Endodermal cell (in vitro differentiated cells): ENCODE measurements at regions not wholly inside any gene's neighbourhood (a gene's known extent, or its start where the extent isn't known, plus 50 kb on each side); places are given as distances from the start of the nearest gene placed in this dataset.
A peak's percentile ranks its signal among the peaks of the same experiment; 100 is the strongest.

ENCODE experiments used
- DNase-seq: peaks from one replicate; pipeline ENCODE4 v3.0.0-alpha.2; 2017
- H3K27ac ChIP-seq: 2 replicates; pipeline ENCODE4 v1.5.1; 2013; ENCODE audit warnings: mild to moderate bottlenecking, low read depth, low read length, moderate library complexity
- H3K27me3 ChIP-seq: 2 replicates; pipeline ENCODE4 v1.6.1; 2013; ENCODE audit warnings: mild to moderate bottlenecking, low read length, moderate library complexity; ENCODE audit not compliant: insufficient read depth, control insufficient read depth, poor library complexity, severe bottlenecking
- H3K36me3 ChIP-seq: 2 replicates; pipeline ENCODE4 v1.7.0; 2013; ENCODE audit warnings: mild to moderate bottlenecking, low read length, moderate library complexity; ENCODE audit not compliant: control insufficient read depth, insufficient read depth
- H3K4me1 ChIP-seq: one replicate; pipeline ENCODE4 v1.7.0; 2013; ENCODE audit warnings: low read length; ENCODE audit not compliant: control insufficient read depth, insufficient read depth
- H3K4me3 ChIP-seq: 2 replicates; pipeline ENCODE4 v1.5.1; 2013; ENCODE audit warnings: mild to moderate bottlenecking, low read length, moderate library complexity
- H3K9ac ChIP-seq: 2 replicates; pipeline ENCODE4 v1.6.1; 2013; ENCODE audit warnings: mild to moderate bottlenecking, low read length, moderate library complexity; ENCODE audit not compliant: poor library complexity, severe bottlenecking; ENCODE audit errors: extremely low read depth
- H3K9me3 ChIP-seq: 2 replicates; pipeline ENCODE4 v1.6.1; 2013; ENCODE audit warnings: mild to moderate bottlenecking, low read length, moderate library complexity; ENCODE audit not compliant: control insufficient read depth
- H3K27ac Mint-ChIP-seq: 2 replicates; pipeline ENCODE4 v1.8.0; 2020; ENCODE audit warnings: mixed read lengths
- H3K27me3 Mint-ChIP-seq: 2 replicates; pipeline ENCODE4 v1.8.0; 2021; ENCODE audit warnings: mild to moderate bottlenecking, mixed read lengths; ENCODE audit not compliant: insufficient read depth
- H3K36me3 Mint-ChIP-seq: 2 replicates; pipeline ENCODE4 v1.8.0; 2020; ENCODE audit warnings: low read depth, mixed read lengths
- H3K4me1 Mint-ChIP-seq: 2 replicates; pipeline ENCODE4 v1.8.0; 2020; ENCODE audit warnings: mixed read lengths
- H3K4me3 Mint-ChIP-seq: 2 replicates; pipeline ENCODE4 v1.8.0; 2020; ENCODE audit warnings: mild to moderate bottlenecking, moderate library complexity, mixed read lengths
- H3K9me3 Mint-ChIP-seq: 2 replicates; pipeline ENCODE4 v1.8.0; 2020; ENCODE audit warnings: mild to moderate bottlenecking, mixed read lengths
- WGBS, 2 experiments: methylation state at CpG; one replicate each; pipeline versions ENCODE4 v1.1.5 to v1.1.7; 2013; ENCODE audit warnings: missing lambda C conversion rate in 2 of 2, mixed read lengths in 1 of 2; ENCODE audit not compliant: insufficient coverage in 1 of 2, insufficient read length in 1 of 2; 5-methylcytosine and 5-hydroxymethylcytosine counted together
- TF ChIP-seq, protein P1 (sequence below): fragments of 200-600 bp; sonication (generic); conservative IDR thresholded peaks from 2 replicates; pipeline ENCODE4 v1.5.0; 2021; ENCODE audit warnings: antibody characterized with exemption, mild to moderate bottlenecking

DNA sequence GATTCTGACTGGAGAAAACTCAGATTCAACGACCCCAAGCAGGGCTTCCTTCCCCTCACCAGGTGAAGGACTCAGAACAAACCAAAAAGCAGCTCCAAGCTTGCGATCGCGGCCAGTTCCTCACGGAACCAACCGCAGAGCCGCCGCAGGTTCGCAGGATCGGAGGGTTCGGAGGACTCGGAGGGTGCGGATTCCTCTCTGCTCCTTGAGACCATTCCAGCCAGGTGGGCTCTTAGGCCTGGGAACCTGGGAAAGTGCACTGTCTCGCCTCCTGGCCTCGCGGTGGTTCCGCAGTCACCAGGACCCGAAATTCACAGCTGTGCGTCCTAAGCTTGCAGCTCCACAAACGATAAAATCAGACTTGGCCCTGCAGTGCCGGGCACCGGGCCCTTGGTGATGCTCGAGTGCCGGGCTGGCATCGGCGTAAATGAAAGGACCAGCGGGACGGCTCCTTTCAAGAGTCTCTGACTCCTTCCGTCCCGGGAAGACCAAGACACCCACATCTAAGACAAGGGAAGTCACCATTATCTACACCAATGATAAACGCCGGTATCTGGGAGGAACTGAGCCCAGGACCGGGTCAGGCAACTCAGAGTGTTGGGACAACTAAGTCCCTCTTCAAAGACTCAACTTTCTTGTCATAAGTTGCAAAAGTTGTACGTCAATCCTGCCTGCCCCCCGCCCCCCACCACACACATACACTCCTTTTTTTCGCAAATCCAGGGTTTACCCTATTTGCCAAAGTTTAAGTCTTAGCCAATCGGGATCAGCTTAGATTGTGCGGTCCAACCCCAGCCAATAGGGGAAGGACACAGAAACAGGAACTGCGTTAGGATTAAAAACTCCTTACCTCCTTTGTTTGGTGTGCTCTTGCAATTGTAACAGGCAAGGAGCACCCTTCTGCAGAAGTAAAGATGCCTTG, 69.8 kb upstream of the PRSS16 start:
- peak overlapping the region; percentile 96 for H3K4me3 Mint-ChIP-seq
- peak overlapping the region; percentile 91 for H3K4me3 ChIP-seq
- DNase-seq: peak; percentile 94
- H3K36me3 Mint-ChIP-seq: no peaks in the 10 kb centered on the region
- peaks cover 5% of the 10 kb centered on the region for H3K4me1 Mint-ChIP-seq
- H3K27ac ChIP-seq: peak overlapping the region; percentile 46
- H3K9me3 Mint-ChIP-seq: no peaks in the 10 kb centered on the region
- peaks cover 14% of the 10 kb centered on the region for H3K27me3 Mint-ChIP-seq
- no peaks in the 10 kb centered on the region for H3K9me3 ChIP-seq
- no peaks in the 10 kb centered on the region for H3K27me3 ChIP-seq
- H3K4me1 ChIP-seq: no peaks in the 10 kb centered on the region
- peak overlapping the region; percentile 93 for H3K9ac ChIP-seq
- TF ChIP-seq, protein P1, sequence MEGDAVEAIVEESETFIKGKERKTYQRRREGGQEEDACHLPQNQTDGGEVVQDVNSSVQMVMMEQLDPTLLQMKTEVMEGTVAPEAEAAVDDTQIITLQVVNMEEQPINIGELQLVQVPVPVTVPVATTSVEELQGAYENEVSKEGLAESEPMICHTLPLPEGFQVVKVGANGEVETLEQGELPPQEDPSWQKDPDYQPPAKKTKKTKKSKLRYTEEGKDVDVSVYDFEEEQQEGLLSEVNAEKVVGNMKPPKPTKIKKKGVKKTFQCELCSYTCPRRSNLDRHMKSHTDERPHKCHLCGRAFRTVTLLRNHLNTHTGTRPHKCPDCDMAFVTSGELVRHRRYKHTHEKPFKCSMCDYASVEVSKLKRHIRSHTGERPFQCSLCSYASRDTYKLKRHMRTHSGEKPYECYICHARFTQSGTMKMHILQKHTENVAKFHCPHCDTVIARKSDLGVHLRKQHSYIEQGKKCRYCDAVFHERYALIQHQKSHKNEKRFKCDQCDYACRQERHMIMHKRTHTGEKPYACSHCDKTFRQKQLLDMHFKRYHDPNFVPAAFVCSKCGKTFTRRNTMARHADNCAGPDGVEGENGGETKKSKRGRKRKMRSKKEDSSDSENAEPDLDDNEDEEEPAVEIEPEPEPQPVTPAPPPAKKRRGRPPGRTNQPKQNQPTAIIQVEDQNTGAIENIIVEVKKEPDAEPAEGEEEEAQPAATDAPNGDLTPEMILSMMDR: peak; percentile 69
- WGBS, 2 experiments: 0% methylated on average over 11 to 39 of the region's 39 CpGs
- H3K27ac Mint-ChIP-seq: peak overlapping the region; percentile 99
- no peaks in the 10 kb centered on the region for H3K36me3 ChIP-seq

DNA sequence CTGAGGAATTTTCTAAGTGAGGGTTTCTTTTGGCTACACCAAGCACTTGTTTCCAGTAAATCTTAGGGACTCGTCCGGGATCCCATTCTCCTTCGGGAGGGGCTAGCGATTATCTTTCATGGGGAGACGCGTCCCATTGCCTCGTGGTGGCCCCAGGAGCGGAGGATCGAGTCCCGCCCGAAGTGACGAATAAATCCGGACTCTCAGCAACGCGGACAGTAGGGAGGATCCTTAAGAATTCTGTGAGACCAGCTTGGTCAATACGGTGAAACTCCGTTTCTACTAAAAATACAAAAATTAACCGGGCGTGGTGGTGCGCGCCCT, 69.1 kb upstream of the PRSS16 start:
- Mint-ChIP-seq H3K4me1 (peaks cover 5% of the 10 kb centered on the region), H3K36me3 (no peaks in the 10 kb centered on the region)

DNA sequence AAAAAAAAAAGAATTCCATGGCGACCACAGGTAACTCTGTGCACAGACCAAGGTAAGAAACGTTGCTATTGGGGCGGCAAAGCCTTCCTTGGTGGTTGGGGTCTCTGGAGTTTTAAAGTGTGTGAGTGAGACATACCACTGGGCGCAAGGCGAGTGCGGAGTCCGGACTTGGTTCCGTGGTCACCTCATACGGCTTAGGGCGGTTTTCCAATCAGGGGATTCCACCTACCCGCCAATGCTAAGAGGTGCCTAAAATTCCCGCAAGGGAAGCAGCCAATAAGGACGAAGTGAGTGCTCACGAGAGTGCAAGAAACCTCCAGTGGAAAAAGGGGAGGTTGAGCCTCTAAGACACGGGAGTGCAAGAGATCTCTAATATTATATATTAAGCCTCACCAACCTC, 68.6 kb upstream of the PRSS16 start:
- H3K4me3 ChIP-seq: peak overlapping the region; percentile 91
- H3K9ac ChIP-seq: peak overlapping the region; percentile 93
- Mint-ChIP-seq H3K27me3 (peaks cover 14% of the 10 kb centered on the region), H3K9me3 (no peaks in the 10 kb centered on the region), H3K4me3 (peak overlapping the region; percentile 96), H3K4me1 (peaks cover 5% of the 10 kb centered on the region), H3K27ac (peak overlapping the region; percentile 99), H3K36me3 (no peaks in the 10 kb centered on the region)
- DNase-seq: peak; percentile 73
- 33 to 50% methylated on average over 6 to 15 of the region's 15 CpGs for WGBS, 2 experiments
- no peaks in the 10 kb centered on the region for H3K27me3 ChIP-seq
- no peaks in the 10 kb centered on the region for H3K4me1 ChIP-seq
- no peak overlapping the region for H3K27ac ChIP-seq
- no peaks in the 10 kb centered on the region for H3K9me3 ChIP-seq
- H3K36me3 ChIP-seq: no peaks in the 10 kb centered on the region
- TF ChIP-seq, protein P1: no peak

More for the DNA sequence above, 69.1 kb upstream of the PRSS16 start:
- Mint-ChIP-seq H3K27me3 (peaks cover 14% of the 10 kb centered on the region), H3K9me3 (no peaks in the 10 kb centered on the region), H3K4me3 (peak overlapping the region; percentile 96), H3K27ac (peak overlapping the region; percentile 99)
- no peaks in the 10 kb centered on the region for H3K36me3 ChIP-seq
- no peaks in the 10 kb centered on the region for H3K4me1 ChIP-seq
- DNase-seq: no peak
- peak overlapping the region; percentile 91 for H3K4me3 ChIP-seq
- WGBS, 2 experiments: 1 to 12% methylated on average over 20 to 21 of the region's 21 CpGs
- TF ChIP-seq, protein P1: no peak
- H3K9ac ChIP-seq: peak overlapping the region; percentile 93
- no peaks in the 10 kb centered on the region for H3K9me3 ChIP-seq
- peak overlapping the region; percentile 3 for H3K27ac ChIP-seq
- H3K27me3 ChIP-seq: no peaks in the 10 kb centered on the region
